ENCODE measurements at regions not wholly inside any gene's neighbourhood (a gene's known extent, or its start where the extent isn't known, plus 50 kb on each side); places are given as distances from the start of the nearest gene placed in this dataset.

DNA sequence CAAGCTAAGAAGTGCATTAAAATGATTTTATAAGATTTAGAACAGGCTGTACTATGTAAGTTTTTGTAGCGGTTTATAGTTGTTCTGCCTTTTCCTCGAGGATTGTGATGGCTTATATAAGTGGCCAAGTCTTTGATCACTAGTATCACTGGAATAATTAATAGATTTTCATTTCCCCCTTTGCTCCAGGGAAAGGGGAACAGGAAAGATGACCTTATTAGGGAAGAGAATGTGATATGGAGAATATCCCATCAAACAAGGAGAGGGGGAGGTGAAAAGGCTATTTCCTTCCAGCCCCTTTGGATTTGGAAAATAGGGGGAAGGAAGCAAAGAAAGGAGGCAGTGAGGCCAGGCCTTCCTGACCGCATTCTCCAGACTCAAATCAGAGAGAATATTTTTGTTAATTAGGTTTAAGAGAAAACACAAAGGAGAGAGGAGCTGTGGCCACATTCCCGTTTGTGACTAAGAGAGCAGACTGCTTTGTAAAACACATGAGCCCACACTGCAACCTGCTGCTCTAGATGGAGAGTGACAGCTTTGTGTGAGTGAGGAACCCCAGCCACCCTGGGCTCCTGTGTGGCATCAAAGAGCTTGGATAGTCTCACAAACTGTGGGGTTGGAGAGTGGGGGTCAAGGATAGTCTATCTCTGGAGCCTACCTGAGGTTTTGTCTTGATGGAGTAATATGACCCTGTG, 359.5 kb downstream of the DTWD2 start:
- H3K27ac ChIP-seq (ENCODE audit: low read length): no peak overlapping the region
- H3K9ac ChIP-seq (ENCODE audit: low read length): no peak overlapping the region
- peaks cover 6% of the 10 kb centered on the region for H3K4me1 ChIP-seq (ENCODE audit: control insufficient read depth, low read depth, low read length)

GRCh38 chr5:118620233-118620632, 368.1 kb downstream of the DTWD2 start:
- Histone ChIP-seq H3K27ac (ENCODE audit: low read length) (no peak overlapping the region), H3K9me3 (ENCODE audit: control insufficient read depth, low read depth, low read length) (no peaks in the 10 kb centered on the region), H3K36me3 (ENCODE audit: control insufficient read depth, low read depth, low read length) (no peaks in the 10 kb centered on the region), H3K9ac (ENCODE audit: low read length) (no peak overlapping the region), H3K4me1 (ENCODE audit: control insufficient read depth, low read depth, low read length) (no peaks in the 10 kb centered on the region), H3K27me3 (ENCODE audit: control insufficient read depth, insufficient read depth, low read length) (no peaks in the 10 kb centered on the region), H3K4me3 (ENCODE audit: low read length) (no peak overlapping the region)

More for the DNA sequence above, 359.5 kb downstream of the DTWD2 start:
- Histone ChIP-seq H3K27me3 (ENCODE audit: control insufficient read depth, insufficient read depth, low read length) (no peaks in the 10 kb centered on the region), H3K36me3 (ENCODE audit: control insufficient read depth, low read depth, low read length) (no peaks in the 10 kb centered on the region), H3K4me3 (ENCODE audit: low read length) (no peak overlapping the region), H3K9me3 (ENCODE audit: control insufficient read depth, low read depth, low read length) (no peaks in the 10 kb centered on the region)

- H3K4me1 ChIP-seq (ENCODE audit: control insufficient read depth, low read depth, low read length): no peaks in the 10 kb centered on the region
- H3K27me3 ChIP-seq (ENCODE audit: control insufficient read depth, insufficient read depth, low read length): no peaks in the 10 kb centered on the region
- no peak overlapping the region for H3K4me3 ChIP-seq (ENCODE audit: low read length)
- no peak overlapping the region for H3K27ac ChIP-seq (ENCODE audit: low read length)
- no peak overlapping the region for H3K9ac ChIP-seq (ENCODE audit: low read length)
- H3K36me3 ChIP-seq (ENCODE audit: control insufficient read depth, low read depth, low read length): no peaks in the 10 kb centered on the region
- H3K9me3 ChIP-seq (ENCODE audit: control insufficient read depth, low read depth, low read length): no peaks in the 10 kb centered on the region
Observed at GRCh38 chr5:118619823-118620222, 368.5 kb downstream of the DTWD2 start.

GRCh38 chr5:118616281-118616680, 372.1 kb downstream of the DTWD2 start:
- H3K36me3 ChIP-seq (ENCODE audit: control insufficient read depth, low read depth, low read length): no peaks in the 10 kb centered on the region
- H3K9ac ChIP-seq (ENCODE audit: low read length): no peak overlapping the region
- no peaks in the 10 kb centered on the region for H3K9me3 ChIP-seq (ENCODE audit: control insufficient read depth, low read depth, low read length)
- no peaks in the 10 kb centered on the region for H3K27me3 ChIP-seq (ENCODE audit: control insufficient read depth, insufficient read depth, low read length)
- no peak overlapping the region for H3K27ac ChIP-seq (ENCODE audit: low read length)
- H3K4me3 ChIP-seq (ENCODE audit: low read length): no peak overlapping the region
- no peaks in the 10 kb centered on the region for H3K4me1 ChIP-seq (ENCODE audit: control insufficient read depth, low read depth, low read length)

DNA sequence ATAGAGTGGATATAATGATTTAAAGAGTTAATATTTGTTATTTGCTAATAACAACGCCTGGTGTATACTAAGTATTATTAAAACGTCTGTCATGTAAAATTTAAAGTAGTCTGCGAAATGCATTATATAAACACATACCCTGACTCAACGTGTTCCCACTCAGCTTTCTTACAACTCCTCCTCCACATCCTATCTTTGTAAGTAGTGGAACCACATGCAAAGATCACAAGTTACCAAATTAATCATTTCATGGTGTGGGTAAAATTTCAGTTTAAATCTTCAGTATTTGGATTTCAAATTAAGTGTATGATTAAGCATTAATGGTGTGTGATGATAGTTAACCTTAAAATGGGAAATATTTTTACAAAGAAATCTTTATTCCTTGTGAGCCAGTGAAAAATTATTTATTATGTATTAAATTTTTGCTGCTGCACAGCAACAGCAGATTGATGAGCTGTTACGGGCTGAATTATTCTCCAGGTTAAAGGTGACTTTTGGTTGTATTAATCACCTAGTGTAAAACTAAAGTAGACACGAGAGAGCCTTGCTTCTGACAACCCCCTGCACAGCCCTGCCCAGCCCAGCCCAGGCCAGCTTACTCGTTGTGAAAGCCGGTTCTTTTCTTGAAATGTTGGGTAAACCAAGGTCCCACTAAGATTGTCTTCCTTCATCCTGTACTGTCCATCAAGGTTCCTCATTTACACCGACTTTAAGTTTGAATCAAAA, 373.5 kb downstream of the DTWD2 start:
- H3K27ac ChIP-seq (ENCODE audit: low read length): no peak overlapping the region
- no peaks in the 10 kb centered on the region for H3K27me3 ChIP-seq (ENCODE audit: control insufficient read depth, insufficient read depth, low read length)
- H3K4me1 ChIP-seq (ENCODE audit: control insufficient read depth, low read depth, low read length): no peaks in the 10 kb centered on the region
- H3K36me3 ChIP-seq (ENCODE audit: control insufficient read depth, low read depth, low read length): no peaks in the 10 kb centered on the region
- H3K9me3 ChIP-seq (ENCODE audit: control insufficient read depth, low read depth, low read length): no peaks in the 10 kb centered on the region
- no peak overlapping the region for H3K9ac ChIP-seq (ENCODE audit: low read length)
- H3K4me3 ChIP-seq (ENCODE audit: low read length): no peak overlapping the region

GRCh38 chr5:118611332-118611945, 376.9 kb downstream of the DTWD2 start:
- Histone ChIP-seq H3K9ac (ENCODE audit: low read length) (no peak overlapping the region), H3K36me3 (ENCODE audit: control insufficient read depth, low read depth, low read length) (no peaks in the 10 kb centered on the region), H3K9me3 (ENCODE audit: control insufficient read depth, low read depth, low read length) (no peaks in the 10 kb centered on the region), H3K27ac (ENCODE audit: low read length) (no peak overlapping the region), H3K4me1 (ENCODE audit: control insufficient read depth, low read depth, low read length) (no peaks in the 10 kb centered on the region), H3K4me3 (ENCODE audit: low read length) (no peak overlapping the region), H3K27me3 (ENCODE audit: control insufficient read depth, insufficient read depth, low read length) (no peaks in the 10 kb centered on the region)

GRCh38 chr5:118606940-118607339, 381.4 kb downstream of the DTWD2 start:
- Histone ChIP-seq H3K27ac (ENCODE audit: low read length) (no peak overlapping the region), H3K4me3 (ENCODE audit: low read length) (no peak overlapping the region), H3K4me1 (ENCODE audit: control insufficient read depth, low read depth, low read length) (no peaks in the 10 kb centered on the region), H3K9ac (ENCODE audit: low read length) (no peak overlapping the region), H3K36me3 (ENCODE audit: control insufficient read depth, low read depth, low read length) (no peaks in the 10 kb centered on the region), H3K9me3 (ENCODE audit: control insufficient read depth, low read depth, low read length) (no peaks in the 10 kb centered on the region), H3K27me3 (ENCODE audit: control insufficient read depth, insufficient read depth, low read length) (no peaks in the 10 kb centered on the region)

GRCh38 chr5:118605761-118606160, 382.6 kb downstream of the DTWD2 start:
- H3K9ac ChIP-seq (ENCODE audit: low read length): no peak overlapping the region
- H3K36me3 ChIP-seq (ENCODE audit: control insufficient read depth, low read depth, low read length): no peaks in the 10 kb centered on the region
- no peaks in the 10 kb centered on the region for H3K27me3 ChIP-seq (ENCODE audit: control insufficient read depth, insufficient read depth, low read length)
- no peaks in the 10 kb centered on the region for H3K4me1 ChIP-seq (ENCODE audit: control insufficient read depth, low read depth, low read length)
- H3K4me3 ChIP-seq (ENCODE audit: low read length): no peak overlapping the region
- H3K9me3 ChIP-seq (ENCODE audit: control insufficient read depth, low read depth, low read length): no peaks in the 10 kb centered on the region
- no peak overlapping the region for H3K27ac ChIP-seq (ENCODE audit: low read length)

GRCh38 chr5:118604106-118604505, 384.2 kb downstream of the DTWD2 start:
- Histone ChIP-seq H3K4me1 (ENCODE audit: control insufficient read depth, low read depth, low read length) (no peaks in the 10 kb centered on the region), H3K27ac (ENCODE audit: low read length) (no peak overlapping the region), H3K36me3 (ENCODE audit: control insufficient read depth, low read depth, low read length) (no peaks in the 10 kb centered on the region), H3K9me3 (ENCODE audit: control insufficient read depth, low read depth, low read length) (no peaks in the 10 kb centered on the region), H3K27me3 (ENCODE audit: control insufficient read depth, insufficient read depth, low read length) (no peaks in the 10 kb centered on the region), H3K9ac (ENCODE audit: low read length) (no peak overlapping the region), H3K4me3 (ENCODE audit: low read length) (no peak overlapping the region)

- no peak overlapping the region for H3K27ac ChIP-seq (ENCODE audit: low read length)
- no peaks in the 10 kb centered on the region for H3K9me3 ChIP-seq (ENCODE audit: control insufficient read depth, low read depth, low read length)
- no peak overlapping the region for H3K4me3 ChIP-seq (ENCODE audit: low read length)
- H3K4me1 ChIP-seq (ENCODE audit: control insufficient read depth, low read depth, low read length): no peaks in the 10 kb centered on the region
- H3K36me3 ChIP-seq (ENCODE audit: control insufficient read depth, low read depth, low read length): no peaks in the 10 kb centered on the region
- no peak overlapping the region for H3K9ac ChIP-seq (ENCODE audit: low read length)
- no peaks in the 10 kb centered on the region for H3K27me3 ChIP-seq (ENCODE audit: control insufficient read depth, insufficient read depth, low read length)
Observed at GRCh38 chr5:118603278-118603677, 385.1 kb downstream of the DTWD2 start.

DNA sequence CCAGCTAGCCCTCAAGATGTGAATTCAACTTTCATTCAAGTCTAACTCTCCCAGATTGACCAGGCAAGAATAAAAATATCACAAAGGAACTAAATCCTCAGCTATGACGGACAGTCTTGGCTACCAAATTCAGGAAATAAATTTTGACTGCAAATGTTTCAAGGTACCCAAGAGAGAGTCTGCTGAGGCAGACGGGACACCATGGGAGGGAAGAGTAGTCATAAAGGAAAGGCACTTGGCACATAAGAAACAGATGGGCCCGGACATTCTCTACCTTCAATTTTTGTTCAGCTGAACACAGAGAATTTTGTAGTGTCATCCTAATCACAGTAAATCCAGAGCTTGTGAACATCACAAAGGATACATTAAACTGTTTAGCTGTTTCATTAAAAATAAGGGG, 390.0 kb downstream of the DTWD2 start:
- Histone ChIP-seq H3K9me3 (ENCODE audit: control insufficient read depth, low read depth, low read length) (no peaks in the 10 kb centered on the region), H3K4me1 (ENCODE audit: control insufficient read depth, low read depth, low read length) (no peaks in the 10 kb centered on the region), H3K27ac (ENCODE audit: low read length) (no peak overlapping the region), H3K9ac (ENCODE audit: low read length) (no peak overlapping the region), H3K4me3 (ENCODE audit: low read length) (no peak overlapping the region), H3K36me3 (ENCODE audit: control insufficient read depth, low read depth, low read length) (no peaks in the 10 kb centered on the region), H3K27me3 (ENCODE audit: control insufficient read depth, insufficient read depth, low read length) (no peaks in the 10 kb centered on the region)
